Esophagus squamous epithelium (tissue), 5 donors: ENCODE measurements at regions not wholly inside any gene's neighbourhood (a gene's known extent, or its start where the extent isn't known, plus 50 kb on each side); places are given as distances from the start of the nearest gene placed in this dataset.

Source experiments
- DNase-seq: peaks from one replicate; lab custom pipeline; 2025; lab: John Stamatoyannopoulos, UW
- H3K27ac ChIP-seq, 4 donors: fragments of 200-600 bp; sonication (generic); one replicate each; pipeline ENCODE4 v1.5.1; 2016 to 2019; ENCODE audit warnings: mild to moderate bottlenecking in 1 of 4
- H3K27me3 ChIP-seq, 4 donors: fragments of 200-600 bp; sonication (generic); 1 replicate in 3 of 4; 2 replicates in 1 of 4; pipeline versions ENCODE4 v1.5.1 to v1.6.0; 2017 to 2021; ENCODE audit warnings: antibody characterized with exemption in 1 of 4
- H3K36me3 ChIP-seq, 3 donors: fragments of 200-600 bp; sonication (generic); one replicate each; pipeline ENCODE4 v1.5.1; 2016 to 2019
- H3K4me1 ChIP-seq, 3 donors: fragments of 200-600 bp; sonication (generic); one replicate each; pipeline ENCODE4 v1.5.1; 2017 to 2019
- H3K4me3 ChIP-seq, 4 donors: fragments of 200-600 bp; sonication (generic); 1 replicate in 3 of 4; 2 replicates in 1 of 4; pipeline ENCODE4 v1.5.1; 2016 to 2019; ENCODE audit warnings: mild to moderate bottlenecking in 2 of 4, moderate library complexity in 1 of 4
- H3K9me3 ChIP-seq, 3 donors: fragments of 200-600 bp; sonication (generic); one replicate each; pipeline ENCODE4 v1.5.1; 2016 to 2019
- CTCF ChIP-seq, 6 experiments: fragments of 450-650 bp in 4 of 6; fragments of 200-600 bp in 2 of 6; sonication (generic) in 2 of 6; IDR thresholded peaks; one replicate each; pipeline ENCODE4 v1.5.1; 2016 to 2019; ENCODE audit warnings: antibody characterized with exemption in 6 of 6, mild to moderate bottlenecking in 4 of 6, moderate library complexity in 4 of 6
- POLR2A ChIP-seq, 4 donors: fragments of 450-650 bp; IDR thresholded peaks; one replicate each; pipeline ENCODE4 v1.6.1; 2017; ENCODE audit warnings: antibody characterized with exemption in 4 of 4, mild to moderate bottlenecking in 4 of 4, moderate library complexity in 3 of 4
- WGBS, 2 donors: methylation state at CpG; one replicate each; pipeline ENCODE4 v1.1.5; 2018; 5-methylcytosine and 5-hydroxymethylcytosine counted together
- intact Hi-C: fragments of 100-400 bp; cut with DNase I; formaldehyde crosslinking; loops from one replicate; pipeline ENCODE4 v1.15.0; 2022
- donor health status: DM: yes; HTN: yes; CAD: no.

- Histone ChIP-seq H3K9me3 (no peaks in the 10 kb centered on the region), H3K27me3 (peaks cover 0 to 7% (median 0%) of the 10 kb centered on the region in 4 donors), H3K36me3 (no peaks in the 10 kb centered on the region), H3K4me3 (no peak overlapping the region), H3K27ac (no peak overlapping the region), H3K4me1 (peaks cover 0 to 4% (median 0%) of the 10 kb centered on the region in 3 donors)
- WGBS, 2 donors: 81 to 88% methylated on average over 7 of the region's 7 CpGs
- TF ChIP-seq POLR2A (IDR thresholded peaks at IDR 0.05) (no peak), CTCF (IDR thresholded peaks at IDR 0.05) (no peak)
- DNase-seq: no peak
- intact Hi-C loops: no loop called here
These were observed 229.9 kb downstream of the ACKR3 start for GRCh38 chr2:236799391-236800026.

GRCh38 chr2:236802862-236803261, 233.2 kb downstream of the ACKR3 start:
- H3K27ac ChIP-seq: no peak overlapping the region
- TF ChIP-seq POLR2A (IDR thresholded peaks at IDR 0.05) (no peak), CTCF (IDR thresholded peaks at IDR 0.05) (no peak)
- H3K9me3 ChIP-seq: peaks cover 0 to 6% (median 0%) of the 10 kb centered on the region in 3 donors
- no peaks in the 10 kb centered on the region for H3K4me1 ChIP-seq
- intact Hi-C loops: no loop called here
- H3K4me3 ChIP-seq: no peak overlapping the region
- WGBS, 2 donors: 75 to 77% methylated on average over 6 of the region's 6 CpGs
- H3K36me3 ChIP-seq: no peaks in the 10 kb centered on the region
- peaks cover 0 to 7% (median 0%) of the 10 kb centered on the region in 4 donors for H3K27me3 ChIP-seq
- DNase-seq: no peak

- peaks cover 0 to 7% (median 0%) of the 10 kb centered on the region in 4 donors for H3K27me3 ChIP-seq
- 84 to 87% methylated on average over 13 to 14 of the region's 20 CpGs for WGBS, 2 donors
These were observed 234.0 kb downstream of the ACKR3 start for GRCh38 chr2:236803621-236804020.

GRCh38 chr2:236805800-236806531, 236.3 kb downstream of the ACKR3 start:
- no peak for TF ChIP-seq CTCF (IDR thresholded peaks at IDR 0.05)
- TF ChIP-seq POLR2A (IDR thresholded peaks at IDR 0.05): no peak
- no peak overlapping the region for H3K4me3 ChIP-seq
- peaks cover 0 to 6% (median 5%) of the 10 kb centered on the region in 3 donors for H3K9me3 ChIP-seq
- intact Hi-C loops: no loop called here
- H3K27ac ChIP-seq: peak overlapping the region in 1 of 4 donors; percentile 5
- no peaks in the 10 kb centered on the region for H3K36me3 ChIP-seq
- no peaks in the 10 kb centered on the region for H3K4me1 ChIP-seq
- H3K27me3 ChIP-seq: peaks cover 0 to 7% (median 0%) of the 10 kb centered on the region in 4 donors
- 73 to 74% methylated on average over 6 of the region's 6 CpGs for WGBS, 2 donors
- no peak for DNase-seq

More at GRCh38 chr2:236803621-236804020, 234.0 kb downstream of the ACKR3 start:
- TF ChIP-seq POLR2A (IDR thresholded peaks at IDR 0.05) (no peak), CTCF (IDR thresholded peaks at IDR 0.05) (no peak)
- intact Hi-C loops: no loop called here
- Histone ChIP-seq H3K4me1 (no peaks in the 10 kb centered on the region), H3K36me3 (no peaks in the 10 kb centered on the region), H3K4me3 (no peak overlapping the region), H3K9me3 (peaks cover 0 to 6% (median 0%) of the 10 kb centered on the region in 3 donors), H3K27ac (no peak overlapping the region)
- no peak for DNase-seq

GRCh38 chr2:236809716-236810115, 240.1 kb downstream of the ACKR3 start:
- Histone ChIP-seq H3K4me1 (peaks cover 0 to 11% (median 0%) of the 10 kb centered on the region in 3 donors), H3K36me3 (no peaks in the 10 kb centered on the region), H3K27me3 (no peaks in the 10 kb centered on the region), H3K27ac (no peak overlapping the region), H3K9me3 (peaks cover 0 to 6% (median 5%) of the 10 kb centered on the region in 3 donors), H3K4me3 (no peak overlapping the region)
- 83 to 97% methylated on average over 1 of the region's 1 CpG for WGBS, 2 donors
- intact Hi-C loops: no loop called here
- TF ChIP-seq CTCF (IDR thresholded peaks at IDR 0.05): no peak
- no peak for DNase-seq
